ENCODE measurements at regions not wholly inside any gene's neighbourhood (a gene's known extent, or its start where the extent isn't known, plus 50 kb on each side); places are given as distances from the start of the nearest gene placed in this dataset.

DNA sequence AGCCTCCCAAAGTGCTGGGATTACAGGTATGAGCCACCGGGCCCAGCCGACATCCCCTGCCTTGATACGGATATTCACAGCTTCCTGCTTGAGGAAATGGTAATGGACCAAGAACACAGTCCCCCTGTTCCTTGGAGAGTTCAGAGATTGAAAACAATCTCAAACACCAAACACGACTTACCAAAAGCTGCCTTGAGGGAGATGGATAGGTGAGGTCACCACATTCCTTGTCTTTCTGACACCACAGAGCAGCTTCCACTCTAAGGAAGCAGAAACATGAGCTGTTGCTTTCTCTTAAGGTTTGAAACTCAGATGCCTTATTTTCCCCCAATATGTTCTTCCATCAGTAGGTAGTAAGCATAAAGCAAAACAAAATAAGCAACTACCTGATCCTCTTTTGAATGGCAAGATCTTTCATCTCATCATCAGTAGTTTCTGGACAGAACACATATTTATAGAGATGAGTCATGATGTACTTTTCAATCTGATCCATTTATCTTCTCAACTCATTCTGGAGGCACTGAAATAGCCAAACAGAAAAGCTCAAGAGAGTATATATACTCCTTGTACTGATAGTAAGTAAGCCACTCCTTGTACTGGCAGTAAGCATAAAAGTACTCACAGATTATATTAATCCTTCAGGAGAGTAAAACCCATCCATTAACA, 199.1 kb upstream of the KCTD7 start:
- TF ChIP-seq, protein P1, sequence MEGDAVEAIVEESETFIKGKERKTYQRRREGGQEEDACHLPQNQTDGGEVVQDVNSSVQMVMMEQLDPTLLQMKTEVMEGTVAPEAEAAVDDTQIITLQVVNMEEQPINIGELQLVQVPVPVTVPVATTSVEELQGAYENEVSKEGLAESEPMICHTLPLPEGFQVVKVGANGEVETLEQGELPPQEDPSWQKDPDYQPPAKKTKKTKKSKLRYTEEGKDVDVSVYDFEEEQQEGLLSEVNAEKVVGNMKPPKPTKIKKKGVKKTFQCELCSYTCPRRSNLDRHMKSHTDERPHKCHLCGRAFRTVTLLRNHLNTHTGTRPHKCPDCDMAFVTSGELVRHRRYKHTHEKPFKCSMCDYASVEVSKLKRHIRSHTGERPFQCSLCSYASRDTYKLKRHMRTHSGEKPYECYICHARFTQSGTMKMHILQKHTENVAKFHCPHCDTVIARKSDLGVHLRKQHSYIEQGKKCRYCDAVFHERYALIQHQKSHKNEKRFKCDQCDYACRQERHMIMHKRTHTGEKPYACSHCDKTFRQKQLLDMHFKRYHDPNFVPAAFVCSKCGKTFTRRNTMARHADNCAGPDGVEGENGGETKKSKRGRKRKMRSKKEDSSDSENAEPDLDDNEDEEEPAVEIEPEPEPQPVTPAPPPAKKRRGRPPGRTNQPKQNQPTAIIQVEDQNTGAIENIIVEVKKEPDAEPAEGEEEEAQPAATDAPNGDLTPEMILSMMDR (conservative IDR thresholded peaks at IDR 0.05) = no peak
- TF ChIP-seq ZFX (IDR thresholded peaks at IDR 0.05) = no peak

All from C4-2B (cell line).